ENCODE measurements at regions not wholly inside any gene's neighbourhood (a gene's known extent, or its start where the extent isn't known, plus 50 kb on each side); places are given as distances from the start of the nearest gene placed in this dataset.

DNA sequence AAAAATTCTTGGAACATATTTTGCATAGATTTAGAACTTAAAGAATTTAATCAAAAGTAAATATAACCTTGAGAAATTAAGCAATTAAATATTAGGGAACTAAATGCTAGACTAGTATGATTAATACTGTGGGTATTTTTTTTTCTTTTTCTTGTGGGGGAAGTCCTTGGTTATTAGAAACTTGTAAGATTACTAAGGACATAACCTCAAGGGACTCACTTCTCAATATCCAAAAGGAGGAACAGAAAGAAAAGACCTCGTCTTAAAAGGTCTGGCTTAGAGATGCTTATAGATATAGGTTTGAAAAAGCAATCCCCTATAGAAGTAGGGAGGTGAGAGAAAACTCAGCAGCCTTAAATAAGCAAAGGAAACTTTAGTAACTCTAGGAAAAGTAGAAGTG, 368.5 kb downstream of the INSC start:
- no peaks in the 10 kb centered on the region for H3K4me1 Mint-ChIP-seq (ENCODE audit: unreplicated experiment)
- H3K27ac Mint-ChIP-seq (ENCODE audit: unreplicated experiment), result no peak overlapping the region
- no peak for DNase-seq (ENCODE audit: extremely low spot score, unreplicated experiment)
- TF ChIP-seq, protein P1, sequence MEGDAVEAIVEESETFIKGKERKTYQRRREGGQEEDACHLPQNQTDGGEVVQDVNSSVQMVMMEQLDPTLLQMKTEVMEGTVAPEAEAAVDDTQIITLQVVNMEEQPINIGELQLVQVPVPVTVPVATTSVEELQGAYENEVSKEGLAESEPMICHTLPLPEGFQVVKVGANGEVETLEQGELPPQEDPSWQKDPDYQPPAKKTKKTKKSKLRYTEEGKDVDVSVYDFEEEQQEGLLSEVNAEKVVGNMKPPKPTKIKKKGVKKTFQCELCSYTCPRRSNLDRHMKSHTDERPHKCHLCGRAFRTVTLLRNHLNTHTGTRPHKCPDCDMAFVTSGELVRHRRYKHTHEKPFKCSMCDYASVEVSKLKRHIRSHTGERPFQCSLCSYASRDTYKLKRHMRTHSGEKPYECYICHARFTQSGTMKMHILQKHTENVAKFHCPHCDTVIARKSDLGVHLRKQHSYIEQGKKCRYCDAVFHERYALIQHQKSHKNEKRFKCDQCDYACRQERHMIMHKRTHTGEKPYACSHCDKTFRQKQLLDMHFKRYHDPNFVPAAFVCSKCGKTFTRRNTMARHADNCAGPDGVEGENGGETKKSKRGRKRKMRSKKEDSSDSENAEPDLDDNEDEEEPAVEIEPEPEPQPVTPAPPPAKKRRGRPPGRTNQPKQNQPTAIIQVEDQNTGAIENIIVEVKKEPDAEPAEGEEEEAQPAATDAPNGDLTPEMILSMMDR (IDR thresholded peaks at IDR 0.05), result no peak
- H3K27me3 Mint-ChIP-seq (ENCODE audit: unreplicated experiment), result no peaks in the 10 kb centered on the region
- peaks cover 3% of the 10 kb centered on the region for H3K9me3 Mint-ChIP-seq (ENCODE audit: unreplicated experiment)
- no peaks in the 10 kb centered on the region for H3K36me3 Mint-ChIP-seq (ENCODE audit: unreplicated experiment)
- H3K4me3 Mint-ChIP-seq (ENCODE audit: unreplicated experiment), result no peak overlapping the region

DNA sequence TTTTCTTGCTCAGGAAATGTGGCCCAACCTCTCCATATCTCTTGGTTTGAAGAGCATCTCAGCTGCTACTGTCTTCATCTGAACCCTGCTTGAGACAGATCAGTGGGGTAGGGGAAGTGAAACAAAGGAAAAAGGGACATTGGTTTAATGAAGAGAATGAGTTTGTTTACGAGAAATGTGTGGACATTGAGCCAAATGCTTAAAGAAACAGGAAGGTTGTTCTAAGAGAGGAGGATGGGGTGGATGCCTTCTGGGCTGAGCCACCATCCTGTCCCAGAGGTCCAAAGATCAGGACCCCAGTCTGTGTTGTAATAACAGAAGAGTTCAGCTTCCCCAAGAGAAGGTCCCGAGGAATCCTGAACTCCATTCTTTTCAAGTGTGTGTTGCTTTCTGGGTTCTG, 369.7 kb downstream of the INSC start:
- no peak for DNase-seq (ENCODE audit: extremely low spot score, unreplicated experiment)
- no peaks in the 10 kb centered on the region for H3K27me3 Mint-ChIP-seq (ENCODE audit: unreplicated experiment)
- no peaks in the 10 kb centered on the region for H3K36me3 Mint-ChIP-seq (ENCODE audit: unreplicated experiment)
- no peak overlapping the region for H3K27ac Mint-ChIP-seq (ENCODE audit: unreplicated experiment)
- H3K9me3 Mint-ChIP-seq (ENCODE audit: unreplicated experiment), result peaks cover 3% of the 10 kb centered on the region
- H3K4me1 Mint-ChIP-seq (ENCODE audit: unreplicated experiment), result no peaks in the 10 kb centered on the region
- no peak overlapping the region for H3K4me3 Mint-ChIP-seq (ENCODE audit: unreplicated experiment)
- TF ChIP-seq, protein P1 (IDR thresholded peaks at IDR 0.05), result no peak

DNA sequence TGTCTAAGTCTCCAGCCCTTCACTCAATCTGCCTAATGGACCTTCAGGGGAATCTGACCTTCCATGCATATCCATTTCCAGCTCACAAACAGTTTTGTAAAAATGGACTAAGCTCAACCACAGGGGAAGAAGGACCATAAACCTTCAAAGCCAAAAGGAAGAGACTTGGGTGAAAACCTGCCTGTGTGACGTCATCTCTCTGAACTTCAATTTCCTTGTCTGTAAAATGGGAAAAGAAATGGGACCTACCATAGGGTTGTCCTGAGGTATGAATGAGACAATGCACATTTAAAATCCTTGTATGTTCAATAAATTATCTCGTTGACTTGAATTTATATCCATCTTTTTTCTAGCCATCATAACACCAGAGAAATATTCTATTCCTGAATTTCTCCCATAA, 370.7 kb downstream of the INSC start:
- Mint-ChIP-seq H3K27ac (ENCODE audit: unreplicated experiment) (no peak overlapping the region), H3K36me3 (ENCODE audit: unreplicated experiment) (no peaks in the 10 kb centered on the region), H3K4me1 (ENCODE audit: unreplicated experiment) (no peaks in the 10 kb centered on the region), H3K9me3 (ENCODE audit: unreplicated experiment) (peaks cover 3% of the 10 kb centered on the region), H3K4me3 (ENCODE audit: unreplicated experiment) (no peak overlapping the region), H3K27me3 (ENCODE audit: unreplicated experiment) (no peaks in the 10 kb centered on the region)
- DNase-seq (ENCODE audit: extremely low spot score, unreplicated experiment), result no peak
- TF ChIP-seq, protein P1 (IDR thresholded peaks at IDR 0.05), result no peak

DNA sequence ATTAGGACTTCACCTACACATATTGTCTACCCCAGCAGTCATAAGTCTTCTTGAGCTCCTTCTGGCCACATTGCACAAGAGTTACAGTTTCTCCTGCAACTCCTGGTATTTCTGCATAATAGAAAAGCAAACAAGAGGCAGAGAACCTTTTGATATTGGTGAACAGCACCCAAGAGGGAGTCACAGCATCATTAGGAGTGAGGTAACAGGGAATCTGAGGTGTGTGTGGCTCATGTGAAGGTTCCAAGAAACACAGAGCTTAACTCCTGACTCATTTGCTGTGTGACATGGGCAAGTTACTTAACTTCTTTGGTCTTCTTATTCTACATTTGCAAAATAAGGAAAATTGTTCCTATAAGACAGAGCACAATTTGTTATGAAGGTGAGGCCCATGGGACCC, 374.6 kb downstream of the INSC start:
- no peak for DNase-seq (ENCODE audit: extremely low spot score, unreplicated experiment)
- TF ChIP-seq, protein P1 (IDR thresholded peaks at IDR 0.05), result no peak
- Mint-ChIP-seq H3K4me1 (ENCODE audit: unreplicated experiment) (peaks cover 5% of the 10 kb centered on the region), H3K27ac (ENCODE audit: unreplicated experiment) (no peak overlapping the region), H3K36me3 (ENCODE audit: unreplicated experiment) (no peaks in the 10 kb centered on the region), H3K9me3 (ENCODE audit: unreplicated experiment) (peaks cover 3% of the 10 kb centered on the region), H3K27me3 (ENCODE audit: unreplicated experiment) (peaks cover 2% of the 10 kb centered on the region), H3K4me3 (ENCODE audit: unreplicated experiment) (no peak overlapping the region)

DNA sequence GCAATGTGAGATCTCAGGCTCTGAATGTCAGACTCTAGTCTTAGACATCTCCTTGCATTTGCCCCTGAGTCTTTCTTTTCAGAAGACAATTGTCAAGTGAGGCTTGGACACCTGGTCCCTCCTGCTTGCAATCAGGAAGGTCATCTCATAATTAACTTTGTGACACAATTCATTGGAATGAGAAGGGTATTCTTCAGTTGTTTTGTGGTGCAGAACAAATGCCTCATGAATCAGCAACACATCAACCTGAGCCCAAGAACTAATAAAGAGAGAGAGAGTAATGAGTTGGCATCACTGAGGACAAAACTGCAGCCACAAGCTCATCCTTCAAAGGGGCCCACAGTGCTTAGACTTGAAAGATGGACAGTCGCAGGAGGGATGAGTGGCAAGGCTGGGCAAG, 375.8 kb downstream of the INSC start:
- Mint-ChIP-seq H3K4me1 (ENCODE audit: unreplicated experiment) (peaks cover 5% of the 10 kb centered on the region), H3K9me3 (ENCODE audit: unreplicated experiment) (peaks cover 3% of the 10 kb centered on the region), H3K27ac (ENCODE audit: unreplicated experiment) (no peak overlapping the region)

More for the DNA sequence above, 375.8 kb downstream of the INSC start:
- DNase-seq (ENCODE audit: extremely low spot score, unreplicated experiment), result no peak
- no peak overlapping the region for H3K4me3 Mint-ChIP-seq (ENCODE audit: unreplicated experiment)
- no peaks in the 10 kb centered on the region for H3K36me3 Mint-ChIP-seq (ENCODE audit: unreplicated experiment)
- TF ChIP-seq, protein P1 (IDR thresholded peaks at IDR 0.05), result no peak
- H3K27me3 Mint-ChIP-seq (ENCODE audit: unreplicated experiment), result peaks cover 2% of the 10 kb centered on the region

Data from osteocyte (in vitro differentiated cells).